WTC11 (cell line): ENCODE measurements at regions not wholly inside any gene's neighbourhood (a gene's known extent, or its start where the extent isn't known, plus 50 kb on each side); places are given as distances from the start of the nearest gene placed in this dataset.

Source experiments
- ATF2 ChIP-seq: sonication (generic); formaldehyde crosslinking; IDR thresholded peaks from 2 replicates; pipeline ENCODE4 v1.8.1; 2022; ENCODE audit warnings: low read depth, missing genetic modification reagents, borderline replicate concordance
- CTCF ChIP-seq: fragments of 200-600 bp; IDR thresholded peaks from 2 replicates; pipeline ENCODE4 v1.8.0; 2022; ENCODE audit warnings: antibody characterized with exemption
- E2F4 ChIP-seq: sonication (generic); formaldehyde crosslinking; IDR thresholded peaks from 2 replicates; pipeline ENCODE4 v1.8.1; 2022; ENCODE audit warnings: low read depth, mild to moderate bottlenecking, moderate library complexity, missing genetic modification reagents, borderline replicate concordance
- JUN ChIP-seq: sonication (generic); formaldehyde crosslinking; IDR thresholded peaks from 2 replicates; pipeline ENCODE4 v1.8.0; 2023; ENCODE audit warnings: mild to moderate bottlenecking, missing genetic modification reagents
- MAX ChIP-seq: sonication (generic); formaldehyde crosslinking; IDR thresholded peaks from 2 replicates; pipeline ENCODE4 v1.8.0; 2022; ENCODE audit warnings: mild to moderate bottlenecking, missing genetic modification reagents
- NFATC4 ChIP-seq: fragments of 250-450 bp; sonication (Bioruptor Pico); IDR thresholded peaks from 2 replicates; pipeline ENCODE4 v1.9.0; 2021; ENCODE audit warnings: mild to moderate bottlenecking
- SP1 ChIP-seq: sonication (generic); formaldehyde crosslinking; conservative IDR thresholded peaks from 2 replicates; pipeline ENCODE4 v1.8.1; 2022; ENCODE audit warnings: missing genetic modification reagents
- TCF7 ChIP-seq: sonication (generic); formaldehyde crosslinking; IDR thresholded peaks from 2 replicates; pipeline ENCODE4 v1.8.0; 2022; ENCODE audit warnings: mild to moderate bottlenecking, low read depth, missing genetic modification reagents, moderate library complexity
- TEAD4 ChIP-seq: sonication (generic); formaldehyde crosslinking; IDR thresholded peaks from 2 replicates; pipeline ENCODE4 v1.8.0; 2022; ENCODE audit warnings: mild to moderate bottlenecking, missing genetic modification reagents
- USF2 ChIP-seq: sonication (generic); formaldehyde crosslinking; IDR thresholded peaks from 2 replicates; pipeline ENCODE4 v1.8.1; 2023; ENCODE audit warnings: mild to moderate bottlenecking, missing genetic modification reagents, moderate library complexity
- TF ChIP-seq, protein P1 (sequence below): sonication (generic); formaldehyde crosslinking; IDR thresholded peaks from 2 replicates; pipeline ENCODE4 v1.8.0; 2022; ENCODE audit warnings: mild to moderate bottlenecking, missing genetic modification reagents
- TF ChIP-seq, protein P2 (sequence below): sonication (generic); formaldehyde crosslinking; conservative IDR thresholded peaks from 2 replicates; pipeline ENCODE4 v1.8.1; 2022; ENCODE audit warnings: mild to moderate bottlenecking, missing genetic modification reagents

- no peak for TF ChIP-seq USF2 (CRISPR knock-in tag)
- TF ChIP-seq MAX (CRISPR knock-in tag), result no peak
- no peak for TF ChIP-seq CTCF
- no peak for TF ChIP-seq JUN (CRISPR knock-in tag)
- no peak for TF ChIP-seq SP1 (CRISPR knock-in tag)
- TF ChIP-seq, protein P1, sequence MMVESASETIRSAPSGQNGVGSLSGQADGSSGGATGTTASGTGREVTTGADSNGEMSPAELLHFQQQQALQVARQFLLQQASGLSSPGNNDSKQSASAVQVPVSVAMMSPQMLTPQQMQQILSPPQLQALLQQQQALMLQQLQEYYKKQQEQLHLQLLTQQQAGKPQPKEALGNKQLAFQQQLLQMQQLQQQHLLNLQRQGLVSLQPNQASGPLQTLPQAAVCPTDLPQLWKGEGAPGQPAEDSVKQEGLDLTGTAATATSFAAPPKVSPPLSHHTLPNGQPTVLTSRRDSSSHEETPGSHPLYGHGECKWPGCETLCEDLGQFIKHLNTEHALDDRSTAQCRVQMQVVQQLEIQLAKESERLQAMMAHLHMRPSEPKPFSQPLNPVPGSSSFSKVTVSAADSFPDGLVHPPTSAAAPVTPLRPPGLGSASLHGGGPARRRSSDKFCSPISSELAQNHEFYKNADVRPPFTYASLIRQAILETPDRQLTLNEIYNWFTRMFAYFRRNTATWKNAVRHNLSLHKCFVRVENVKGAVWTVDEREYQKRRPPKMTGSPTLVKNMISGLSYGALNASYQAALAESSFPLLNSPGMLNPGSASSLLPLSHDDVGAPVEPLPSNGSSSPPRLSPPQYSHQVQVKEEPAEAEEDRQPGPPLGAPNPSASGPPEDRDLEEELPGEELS (CRISPR knock-in tag), result no peak
- no peak for TF ChIP-seq ATF2 (CRISPR knock-in tag)
- TF ChIP-seq E2F4 (CRISPR knock-in tag), result no peak
- no peak for TF ChIP-seq NFATC4 (CRISPR knock-in tag)
- TF ChIP-seq, protein P2, sequence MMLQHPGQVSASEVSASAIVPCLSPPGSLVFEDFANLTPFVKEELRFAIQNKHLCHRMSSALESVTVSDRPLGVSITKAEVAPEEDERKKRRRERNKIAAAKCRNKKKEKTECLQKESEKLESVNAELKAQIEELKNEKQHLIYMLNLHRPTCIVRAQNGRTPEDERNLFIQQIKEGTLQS (CRISPR knock-in tag), result no peak
- no peak for TF ChIP-seq TCF7 (CRISPR knock-in tag)
- TF ChIP-seq TEAD4 (CRISPR knock-in tag), result no peak
Measured at GRCh38 chr4:20463176-20463430, 211.4 kb downstream of the SLIT2 start.
